Glutamatergic neuron (in vitro differentiated cells): ENCODE measurements at regions not wholly inside any gene's neighbourhood (a gene's known extent, or its start where the extent isn't known, plus 50 kb on each side); places are given as distances from the start of the nearest gene placed in this dataset.

Source experiments
- DNase-seq: peaks from one replicate; pipeline ENCODE4 v3.0.0; 2022
- H3K27ac Mint-ChIP-seq: one replicate; pipeline ENCODE4 v1.8.0; 2020; ENCODE audit warnings: mild to moderate bottlenecking, mixed read lengths, inconsistent platforms; ENCODE audit not compliant: unreplicated experiment
- H3K27me3 Mint-ChIP-seq: one replicate; pipeline ENCODE4 v1.8.0; 2020; ENCODE audit warnings: mild to moderate bottlenecking, moderate library complexity, mixed read lengths, inconsistent platforms; ENCODE audit not compliant: unreplicated experiment
- H3K36me3 Mint-ChIP-seq: one replicate; pipeline ENCODE4 v1.8.0; 2020; ENCODE audit warnings: mild to moderate bottlenecking, mixed read lengths, inconsistent platforms; ENCODE audit not compliant: unreplicated experiment
- H3K4me1 Mint-ChIP-seq: one replicate; pipeline ENCODE4 v1.8.0; 2020; ENCODE audit warnings: mild to moderate bottlenecking, low read depth, mixed read lengths, inconsistent platforms; ENCODE audit not compliant: unreplicated experiment
- H3K4me3 Mint-ChIP-seq: one replicate; pipeline ENCODE4 v1.8.0; 2020; ENCODE audit warnings: mild to moderate bottlenecking, mixed read lengths, inconsistent platforms; ENCODE audit not compliant: unreplicated experiment
- H3K9me3 Mint-ChIP-seq: one replicate; pipeline ENCODE4 v1.8.0; 2020; ENCODE audit warnings: mild to moderate bottlenecking, moderate library complexity, mixed read lengths, inconsistent platforms; ENCODE audit not compliant: unreplicated experiment
- TF ChIP-seq, protein P1 (sequence below): fragments of 200-600 bp; sonication (generic); IDR thresholded peaks from one replicate; pipeline ENCODE4 v1.5.0; 2021; ENCODE audit not compliant: partially characterized antibody, unreplicated experiment

DNA sequence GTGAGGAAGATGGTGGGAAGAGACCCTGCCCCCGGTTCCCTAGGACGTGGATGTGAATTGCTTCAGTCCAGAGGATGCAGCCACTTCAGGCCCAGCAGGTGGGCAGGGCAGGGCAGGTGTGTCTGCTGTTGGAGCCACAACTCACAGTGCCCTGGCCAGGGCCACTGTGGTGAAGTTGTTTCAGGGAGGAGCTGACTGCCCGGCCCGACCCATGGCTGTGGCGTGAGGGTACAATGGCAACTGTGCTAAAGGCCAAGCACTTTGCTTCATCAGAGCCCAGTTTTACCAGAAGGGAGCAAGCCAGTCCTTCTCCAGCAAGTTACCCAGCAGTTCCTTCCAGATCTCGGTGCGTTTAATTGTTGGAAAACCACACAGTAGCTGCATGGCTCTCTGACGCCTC lies 1174.4 kb downstream of the BRD1 start:
- Mint-ChIP-seq H3K27me3 (peaks cover 8% of the 10 kb centered on the region), H3K9me3 (peaks cover 21% of the 10 kb centered on the region), H3K27ac (no peak overlapping the region), H3K4me1 (no peaks in the 10 kb centered on the region), H3K36me3 (peaks cover 12% of the 10 kb centered on the region), H3K4me3 (no peak overlapping the region)
- TF ChIP-seq, protein P1, sequence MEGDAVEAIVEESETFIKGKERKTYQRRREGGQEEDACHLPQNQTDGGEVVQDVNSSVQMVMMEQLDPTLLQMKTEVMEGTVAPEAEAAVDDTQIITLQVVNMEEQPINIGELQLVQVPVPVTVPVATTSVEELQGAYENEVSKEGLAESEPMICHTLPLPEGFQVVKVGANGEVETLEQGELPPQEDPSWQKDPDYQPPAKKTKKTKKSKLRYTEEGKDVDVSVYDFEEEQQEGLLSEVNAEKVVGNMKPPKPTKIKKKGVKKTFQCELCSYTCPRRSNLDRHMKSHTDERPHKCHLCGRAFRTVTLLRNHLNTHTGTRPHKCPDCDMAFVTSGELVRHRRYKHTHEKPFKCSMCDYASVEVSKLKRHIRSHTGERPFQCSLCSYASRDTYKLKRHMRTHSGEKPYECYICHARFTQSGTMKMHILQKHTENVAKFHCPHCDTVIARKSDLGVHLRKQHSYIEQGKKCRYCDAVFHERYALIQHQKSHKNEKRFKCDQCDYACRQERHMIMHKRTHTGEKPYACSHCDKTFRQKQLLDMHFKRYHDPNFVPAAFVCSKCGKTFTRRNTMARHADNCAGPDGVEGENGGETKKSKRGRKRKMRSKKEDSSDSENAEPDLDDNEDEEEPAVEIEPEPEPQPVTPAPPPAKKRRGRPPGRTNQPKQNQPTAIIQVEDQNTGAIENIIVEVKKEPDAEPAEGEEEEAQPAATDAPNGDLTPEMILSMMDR: no peak
- DNase-seq: no peak

DNA sequence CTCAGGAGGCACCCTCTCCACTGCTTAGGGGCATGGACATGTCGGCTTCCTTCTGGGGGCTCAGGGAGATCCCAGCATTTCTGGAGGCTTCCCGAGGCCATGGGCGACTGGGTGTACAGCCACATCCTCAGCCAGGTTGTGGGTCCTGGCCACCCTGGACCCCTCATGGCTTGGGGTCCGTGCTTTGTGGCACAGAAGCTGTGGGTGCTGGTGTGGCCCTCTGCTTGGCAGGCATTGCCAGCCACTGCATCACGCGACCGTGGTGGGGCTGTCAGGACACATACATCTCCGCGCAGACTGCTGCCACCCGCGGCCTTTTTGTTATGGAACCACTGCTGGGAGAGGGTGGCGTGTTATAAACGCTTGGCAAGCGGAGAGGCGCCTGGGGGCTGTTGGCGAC lies 1174.9 kb downstream of the BRD1 start:
- H3K9me3 Mint-ChIP-seq: peaks cover 22% of the 10 kb centered on the region
- TF ChIP-seq, protein P1: no peak
- H3K4me3 Mint-ChIP-seq: no peak overlapping the region
- H3K4me1 Mint-ChIP-seq: no peaks in the 10 kb centered on the region
- peaks cover 8% of the 10 kb centered on the region for H3K27me3 Mint-ChIP-seq
- DNase-seq: no peak
- H3K36me3 Mint-ChIP-seq: peaks cover 12% of the 10 kb centered on the region
- H3K27ac Mint-ChIP-seq: no peak overlapping the region

DNA sequence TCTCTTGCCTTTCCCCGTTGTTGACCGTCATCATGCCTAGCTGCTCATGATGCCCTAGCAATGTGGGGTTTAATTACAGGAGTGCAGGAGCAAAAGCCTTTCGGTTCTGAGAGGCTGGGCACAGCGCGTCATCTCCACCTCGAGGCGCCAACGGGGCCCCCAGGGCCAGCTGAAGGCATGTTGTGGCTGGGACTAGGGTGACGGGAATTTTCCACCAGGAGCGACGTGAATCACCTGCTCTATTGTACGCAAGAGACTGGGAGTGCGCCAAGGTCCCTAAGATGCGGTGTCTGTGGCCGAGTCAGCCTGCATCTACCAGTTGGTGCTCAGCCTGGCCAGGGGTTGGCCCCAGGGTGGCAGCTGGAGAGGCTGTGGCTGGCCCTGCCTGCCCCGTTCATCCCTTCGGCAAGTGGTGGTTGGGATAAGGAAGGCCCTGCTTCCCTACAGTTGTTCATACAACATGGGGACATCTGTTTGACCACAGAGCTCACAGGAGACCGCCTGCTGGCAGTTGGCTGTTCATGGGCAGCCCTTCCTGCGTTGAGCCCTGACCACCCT lies 1175.6 kb downstream of the BRD1 start:
- DNase-seq: no peak
- H3K4me3 Mint-ChIP-seq: no peak overlapping the region
- TF ChIP-seq, protein P1: no peak
- peaks cover 22% of the 10 kb centered on the region for H3K9me3 Mint-ChIP-seq
- no peak overlapping the region for H3K27ac Mint-ChIP-seq
- peaks cover 12% of the 10 kb centered on the region for H3K36me3 Mint-ChIP-seq
- peaks cover 8% of the 10 kb centered on the region for H3K27me3 Mint-ChIP-seq
- H3K4me1 Mint-ChIP-seq: no peaks in the 10 kb centered on the region

DNA sequence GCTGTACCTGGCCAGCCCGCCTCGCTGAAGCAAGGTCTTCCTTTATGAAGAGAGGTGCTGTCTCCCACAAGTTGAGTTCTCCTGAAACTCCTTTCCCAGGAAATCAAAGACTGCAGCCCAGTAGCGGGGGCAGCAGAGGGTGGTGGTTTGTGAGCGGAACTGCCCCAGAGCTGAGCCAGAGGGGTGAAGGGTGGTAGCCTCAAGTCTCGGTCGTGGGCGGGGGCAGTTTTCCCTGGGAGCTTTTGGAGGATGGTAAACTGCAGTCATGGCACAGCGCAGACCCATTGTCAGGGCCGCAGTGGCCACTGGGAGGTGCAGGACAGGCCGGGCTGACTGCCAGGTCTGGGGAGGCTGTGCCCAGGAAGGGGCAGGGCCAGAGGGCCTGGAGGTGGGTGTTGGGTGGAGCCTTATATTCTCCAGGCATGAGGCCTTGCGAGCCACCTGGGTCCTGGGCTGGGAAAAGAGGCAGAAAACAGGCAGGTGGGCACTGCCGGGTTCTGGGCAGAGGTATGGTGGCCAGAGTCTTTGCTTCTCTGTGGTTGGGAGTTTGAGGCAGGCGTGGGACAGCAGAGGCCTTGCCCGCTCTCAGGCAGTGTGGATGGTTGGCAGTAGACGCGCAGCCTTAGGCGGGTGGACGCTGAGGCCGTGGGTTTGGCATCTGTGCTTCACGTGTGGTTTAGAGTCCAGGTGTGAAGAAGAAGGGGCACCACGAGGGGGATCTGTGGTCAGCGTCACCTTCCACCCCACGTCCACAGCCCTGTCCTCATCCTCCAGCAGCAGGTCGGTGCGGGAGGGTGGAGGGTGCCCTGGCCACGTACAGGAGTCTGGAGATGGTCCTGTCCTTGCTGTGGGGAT lies 1176.4 kb downstream of the BRD1 start:
- peaks cover 22% of the 10 kb centered on the region for H3K9me3 Mint-ChIP-seq
- H3K4me1 Mint-ChIP-seq: no peaks in the 10 kb centered on the region
- TF ChIP-seq, protein P1: no peak
- no peak overlapping the region for H3K4me3 Mint-ChIP-seq
- peaks cover 8% of the 10 kb centered on the region for H3K27me3 Mint-ChIP-seq
- H3K36me3 Mint-ChIP-seq: peaks cover 12% of the 10 kb centered on the region
- no peak for DNase-seq
- no peak overlapping the region for H3K27ac Mint-ChIP-seq

DNA sequence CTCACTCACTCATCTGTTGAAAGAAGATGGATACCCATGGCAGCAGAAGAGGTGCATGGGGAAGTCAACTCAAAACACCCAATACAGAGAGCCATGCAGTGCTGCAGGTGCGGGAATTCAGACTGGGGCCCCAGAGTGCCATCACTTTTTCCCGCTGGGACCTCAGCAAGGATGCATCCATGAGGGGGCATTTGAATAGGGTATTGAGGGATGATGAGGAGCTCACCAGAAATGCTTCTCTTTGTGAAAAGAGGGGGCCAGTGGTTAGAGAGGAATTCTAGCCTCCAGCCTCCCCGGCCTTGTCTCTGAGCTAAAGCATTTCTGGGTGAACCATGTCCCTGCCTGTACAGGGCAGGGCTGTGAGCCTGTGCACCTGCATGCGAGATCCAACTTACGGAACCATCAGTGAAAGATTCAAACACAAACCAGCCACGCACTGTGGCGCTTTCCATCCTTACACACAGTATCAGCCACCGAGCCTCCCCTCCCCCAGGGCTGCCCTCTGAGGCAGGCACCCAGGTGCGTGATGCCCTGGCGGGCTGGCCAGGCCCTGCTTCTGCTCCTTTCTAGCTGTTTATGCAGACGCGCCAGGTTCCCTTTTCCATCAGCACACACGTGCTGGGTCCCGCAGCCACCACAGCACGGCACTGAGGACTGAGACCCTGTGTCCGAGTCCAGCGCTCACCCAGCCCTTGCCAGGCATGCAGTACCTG lies 1177.2 kb downstream of the BRD1 start:
- TF ChIP-seq, protein P1: no peak
- Mint-ChIP-seq H3K27me3 (peaks cover 8% of the 10 kb centered on the region), H3K27ac (no peak overlapping the region), H3K9me3 (peaks cover 19% of the 10 kb centered on the region), H3K4me3 (no peak overlapping the region), H3K36me3 (peaks cover 12% of the 10 kb centered on the region), H3K4me1 (no peaks in the 10 kb centered on the region)
- DNase-seq: no peak
